ENCODE measurements at regions not wholly inside any gene's neighbourhood (a gene's known extent, or its start where the extent isn't known, plus 50 kb on each side); places are given as distances from the start of the nearest gene placed in this dataset.
"Not testable (repeated sequence)": the region's sequence is repeated elsewhere in the genome, so short reads cannot be mapped to it uniquely, and the experiment has no call there.

DNA sequence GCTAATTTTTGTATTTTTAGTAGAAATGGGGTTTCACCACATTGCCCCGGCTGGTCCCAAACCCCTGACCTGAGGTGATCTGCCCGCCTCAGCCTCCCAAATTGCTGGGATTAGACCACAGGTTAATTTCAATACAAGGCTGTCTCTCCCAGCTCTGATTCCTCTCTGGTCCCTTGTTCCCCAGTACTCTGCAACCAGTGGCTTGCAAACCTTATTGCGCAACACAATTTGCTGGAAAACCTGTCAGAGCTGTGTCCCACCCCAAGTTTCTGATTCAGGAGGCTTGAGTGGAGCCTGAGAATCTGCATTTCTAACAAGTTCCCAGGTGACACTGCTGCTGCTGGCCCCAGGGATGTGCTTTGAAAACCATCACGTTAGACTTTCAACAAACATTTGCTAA lies 96.2 kb upstream of the SRSF6 start:
- H3K27ac Mint-ChIP-seq, result no peak overlapping the region
- peaks cover 5% of the 10 kb centered on the region for H3K9me3 Mint-ChIP-seq
- no peaks in the 10 kb centered on the region for H3K4me1 Mint-ChIP-seq (ENCODE audit: unreplicated experiment)
- no peak overlapping the region for H3K4me3 Mint-ChIP-seq
- H3K36me3 Mint-ChIP-seq, result no peaks in the 10 kb centered on the region
- no peak for TF ChIP-seq CTCF (conservative IDR thresholded peaks at IDR 0.05)
- peaks cover 20% of the 10 kb centered on the region for H3K27me3 Mint-ChIP-seq
- DNase-seq (ENCODE audit: extremely low spot score, unreplicated experiment), result no peak

GRCh38 chr20:43360016-43360415 lies 97.7 kb upstream of the SRSF6 start:
- Mint-ChIP-seq H3K27ac (no peak overlapping the region), H3K9me3 (peaks cover 5% of the 10 kb centered on the region), H3K4me1 (ENCODE audit: unreplicated experiment) (no peaks in the 10 kb centered on the region), H3K4me3 (no peak overlapping the region), H3K36me3 (no peaks in the 10 kb centered on the region), H3K27me3 (peaks cover 8% of the 10 kb centered on the region)
- no peak for TF ChIP-seq CTCF (conservative IDR thresholded peaks at IDR 0.05)
- no peak for DNase-seq (ENCODE audit: extremely low spot score, unreplicated experiment)

- Mint-ChIP-seq H3K9me3 (peaks cover 5% of the 10 kb centered on the region), H3K36me3 (no peaks in the 10 kb centered on the region), H3K27ac (no peak overlapping the region), H3K27me3 (peaks cover 2% of the 10 kb centered on the region), H3K4me1 (ENCODE audit: unreplicated experiment) (no peaks in the 10 kb centered on the region), H3K4me3 (no peak overlapping the region)
- no peak for TF ChIP-seq CTCF (conservative IDR thresholded peaks at IDR 0.05)
- DNase-seq (ENCODE audit: extremely low spot score, unreplicated experiment), result no peak
Observed at GRCh38 chr20:43358811-43359210, 98.9 kb upstream of the SRSF6 start.

GRCh38 chr20:43357352-43357751 lies 100.3 kb upstream of the SRSF6 start:
- no peak overlapping the region for H3K27ac Mint-ChIP-seq
- H3K9me3 Mint-ChIP-seq, result peaks cover 5% of the 10 kb centered on the region
- no peak for DNase-seq (ENCODE audit: extremely low spot score, unreplicated experiment)
- no peak overlapping the region for H3K4me3 Mint-ChIP-seq
- no peaks in the 10 kb centered on the region for H3K4me1 Mint-ChIP-seq (ENCODE audit: unreplicated experiment)
- no peak for TF ChIP-seq CTCF (conservative IDR thresholded peaks at IDR 0.05)
- no peaks in the 10 kb centered on the region for H3K27me3 Mint-ChIP-seq
- no peaks in the 10 kb centered on the region for H3K36me3 Mint-ChIP-seq

- no peaks in the 10 kb centered on the region for H3K36me3 Mint-ChIP-seq
- H3K27ac Mint-ChIP-seq, result no peak overlapping the region
- H3K4me3 Mint-ChIP-seq, result no peak overlapping the region
- no peak for DNase-seq (ENCODE audit: extremely low spot score, unreplicated experiment)
- no peaks in the 10 kb centered on the region for H3K4me1 Mint-ChIP-seq (ENCODE audit: unreplicated experiment)
- no peaks in the 10 kb centered on the region for H3K27me3 Mint-ChIP-seq
- peaks cover 5% of the 10 kb centered on the region for H3K9me3 Mint-ChIP-seq
- TF ChIP-seq CTCF (conservative IDR thresholded peaks at IDR 0.05), result no peak
Observed at GRCh38 chr20:43355610-43356009, 102.1 kb upstream of the SRSF6 start.

- no peak for TF ChIP-seq CTCF (conservative IDR thresholded peaks at IDR 0.05)
- Mint-ChIP-seq H3K4me1 (ENCODE audit: unreplicated experiment) (no peaks in the 10 kb centered on the region), H3K27me3 (peaks cover 3% of the 10 kb centered on the region), H3K4me3 (no peak overlapping the region), H3K9me3 (no peaks in the 10 kb centered on the region), H3K36me3 (no peaks in the 10 kb centered on the region), H3K27ac (no peak overlapping the region)
- DNase-seq (ENCODE audit: extremely low spot score, unreplicated experiment), result no peak
Observed at GRCh38 chr20:43352996-43353395, 104.7 kb upstream of the SRSF6 start.

- H3K27ac Mint-ChIP-seq; H3K4me1 Mint-ChIP-seq (ENCODE audit: unreplicated experiment); DNase-seq (ENCODE audit: extremely low spot score, unreplicated experiment); H3K36me3 Mint-ChIP-seq; H3K4me3 Mint-ChIP-seq; H3K9me3 Mint-ChIP-seq; H3K27me3 Mint-ChIP-seq: not testable (repeated sequence)
Observed at GRCh38 chr20:43350694-43351093, 107.0 kb upstream of the SRSF6 start.
